GM06990 (cell line): ENCODE measurements at regions not wholly inside any gene's neighbourhood (a gene's known extent, or its start where the extent isn't known, plus 50 kb on each side); places are given as distances from the start of the nearest gene placed in this dataset.

Experiments
- DNase-seq: peaks from one replicate; pipeline ENCODE4 v3.0.0-alpha.2; 2011; ENCODE audit not compliant: insufficient read length; ENCODE audit errors: extremely low read depth
- H3K27me3 ChIP-seq: replicated peaks from 2 replicates; pipeline ENCODE4 v1.6.0; 2011; ENCODE audit warnings: low read length; ENCODE audit not compliant: control insufficient read depth, insufficient read depth
- H3K36me3 ChIP-seq: 2 replicates; pipeline ENCODE4 v1.5.1; 2011; ENCODE audit warnings: low read length; ENCODE audit not compliant: control insufficient read depth, insufficient read depth
- H3K4me3 ChIP-seq: replicated peaks from 2 replicates; pipeline ENCODE4 v1.5.1; 2011; ENCODE audit warnings: low read depth, mild to moderate bottlenecking, control low read depth, low read length
- CTCF ChIP-seq: IDR thresholded peaks from 2 replicates; pipeline ENCODE4 v1.5.1; 2011; ENCODE audit warnings: low read length, control low read depth, mild to moderate bottlenecking, inconsistent platforms; ENCODE audit not compliant: insufficient read depth, poor library complexity, severe bottlenecking

DNA sequence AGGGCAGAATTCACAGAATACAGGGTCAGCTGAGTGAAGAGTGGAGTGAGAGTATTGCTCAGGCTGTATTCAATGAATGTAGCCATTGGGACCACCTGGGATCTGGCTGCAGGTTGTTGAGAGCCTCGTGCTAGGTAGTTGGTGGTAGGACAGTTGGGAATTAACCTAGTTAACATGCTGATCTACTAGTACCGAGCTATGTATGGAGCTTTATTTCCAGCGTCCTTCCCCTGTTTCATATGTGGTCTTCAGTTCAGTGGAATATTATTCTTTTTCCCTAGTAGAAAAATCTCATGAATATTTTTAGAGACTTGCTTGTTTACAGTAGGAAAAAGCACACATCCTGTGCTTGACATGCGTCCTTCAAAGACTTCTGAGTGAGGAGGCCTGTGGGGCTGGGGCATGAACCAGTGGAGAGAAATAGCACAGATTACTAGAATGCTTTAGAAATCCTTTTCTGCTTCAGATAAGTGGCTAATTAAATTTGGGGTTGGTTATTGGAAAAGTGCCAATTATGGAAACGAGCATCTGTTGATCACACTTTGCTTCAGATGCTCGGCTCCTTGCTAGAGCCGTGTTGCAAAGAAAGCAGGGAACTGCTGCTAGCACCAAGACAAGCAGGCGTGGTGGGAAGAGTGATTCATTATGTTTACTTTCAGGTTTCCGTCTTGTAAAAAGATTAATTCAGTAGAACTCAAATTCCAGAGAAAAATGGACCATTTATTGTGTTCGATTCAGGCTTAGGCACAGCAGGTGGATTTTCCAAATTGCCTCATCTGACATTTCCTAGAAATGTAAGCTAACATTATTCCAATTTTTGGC lies 53.6 kb downstream of the ARF6 start:
- TF ChIP-seq CTCF, result no peak
- Histone ChIP-seq H3K4me3 (no peak overlapping the region), H3K27me3 (no peaks in the 10 kb centered on the region), H3K36me3 (no peaks in the 10 kb centered on the region)
- no peak for DNase-seq

DNA sequence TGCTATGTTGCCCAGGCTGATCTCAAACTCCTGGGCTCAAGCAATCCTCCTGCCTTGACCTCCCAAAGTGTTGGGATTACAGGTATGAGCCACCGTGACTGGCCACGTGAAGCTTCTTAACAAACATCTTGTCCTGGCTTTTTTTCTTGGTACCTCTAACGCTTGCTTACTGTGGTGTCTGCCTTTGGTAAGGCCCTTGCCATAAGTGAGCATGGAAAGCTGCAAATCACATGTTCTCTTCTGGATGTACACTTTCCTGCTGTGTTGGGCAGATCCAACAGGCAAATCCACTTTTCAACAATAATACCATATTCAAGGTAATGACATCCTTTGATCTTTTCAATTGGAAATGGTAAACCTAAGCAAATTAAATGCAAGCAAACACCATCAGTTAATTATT lies 54.6 kb downstream of the ARF6 start:
- Histone ChIP-seq H3K4me3 (no peak overlapping the region), H3K36me3 (no peaks in the 10 kb centered on the region), H3K27me3 (no peaks in the 10 kb centered on the region)
- DNase-seq, result no peak
- TF ChIP-seq CTCF, result no peak

DNA sequence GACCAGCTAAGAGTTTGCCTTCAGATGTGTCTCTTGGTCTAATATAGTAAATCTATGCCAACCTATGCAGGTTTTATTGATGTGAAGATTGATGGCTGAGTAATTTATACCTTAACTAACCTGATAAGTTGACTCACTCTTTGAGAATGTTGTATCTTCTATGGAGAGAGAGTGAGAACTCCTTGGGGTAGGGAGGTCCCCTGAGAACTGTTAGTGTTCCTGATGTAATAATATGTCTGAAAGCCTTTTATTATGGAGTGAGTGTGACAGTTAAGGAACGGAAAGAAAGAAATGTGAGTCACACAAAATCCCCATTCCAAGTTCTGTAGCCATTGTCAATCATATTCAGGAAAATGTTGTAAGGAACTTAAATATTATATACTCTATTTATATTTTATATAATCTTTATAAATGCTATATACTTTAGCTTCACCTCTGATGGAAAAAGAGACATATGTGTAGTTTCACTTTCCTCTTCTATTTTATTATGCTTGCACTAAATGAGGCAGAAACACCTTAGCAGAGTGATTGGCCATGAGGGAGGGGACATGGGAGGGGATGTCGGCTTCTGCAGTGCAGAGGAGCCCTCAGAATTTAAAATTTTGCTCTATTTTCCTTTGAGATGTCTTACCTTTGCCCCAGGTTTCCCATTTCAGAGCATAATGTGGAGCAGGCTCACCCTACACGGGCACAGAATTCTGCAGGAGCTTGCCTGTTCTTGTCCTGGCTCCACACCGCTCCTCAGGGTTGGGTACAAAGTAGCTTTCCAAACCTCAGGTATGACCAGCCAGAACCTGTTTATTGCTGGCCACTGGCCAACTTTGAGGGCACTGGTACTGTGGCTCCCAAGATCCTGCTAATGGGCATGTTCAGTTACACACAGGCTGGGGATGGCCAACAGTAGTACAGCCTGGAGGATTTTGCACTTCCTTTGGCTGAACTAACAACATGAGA lies 57.7 kb downstream of the ARF6 start:
- no peak overlapping the region for H3K4me3 ChIP-seq
- no peaks in the 10 kb centered on the region for H3K27me3 ChIP-seq
- DNase-seq, result no peak
- TF ChIP-seq CTCF, result no peak
- H3K36me3 ChIP-seq, result no peaks in the 10 kb centered on the region

DNA sequence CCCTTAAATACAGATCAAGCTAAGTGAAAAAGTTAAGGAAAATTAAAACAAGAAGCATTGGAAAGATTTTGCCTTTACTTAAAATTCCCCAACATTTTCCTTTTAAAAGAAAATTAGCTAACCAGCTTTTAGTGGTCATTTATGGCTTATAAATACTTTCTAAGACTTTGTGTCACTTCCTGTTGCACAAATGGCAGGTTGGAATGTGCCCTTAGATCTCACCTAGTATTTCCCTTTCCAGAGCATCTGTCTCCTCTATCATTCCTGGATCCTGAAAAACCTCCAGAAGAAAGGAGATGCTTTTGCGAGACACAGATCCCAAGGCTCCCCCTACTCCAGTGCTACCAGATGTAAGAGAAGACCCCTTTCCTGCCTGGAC lies 58.3 kb downstream of the ARF6 start:
- no peak overlapping the region for H3K4me3 ChIP-seq
- no peaks in the 10 kb centered on the region for H3K27me3 ChIP-seq
- H3K36me3 ChIP-seq, result no peaks in the 10 kb centered on the region
- no peak for TF ChIP-seq CTCF
- DNase-seq, result no peak

DNA sequence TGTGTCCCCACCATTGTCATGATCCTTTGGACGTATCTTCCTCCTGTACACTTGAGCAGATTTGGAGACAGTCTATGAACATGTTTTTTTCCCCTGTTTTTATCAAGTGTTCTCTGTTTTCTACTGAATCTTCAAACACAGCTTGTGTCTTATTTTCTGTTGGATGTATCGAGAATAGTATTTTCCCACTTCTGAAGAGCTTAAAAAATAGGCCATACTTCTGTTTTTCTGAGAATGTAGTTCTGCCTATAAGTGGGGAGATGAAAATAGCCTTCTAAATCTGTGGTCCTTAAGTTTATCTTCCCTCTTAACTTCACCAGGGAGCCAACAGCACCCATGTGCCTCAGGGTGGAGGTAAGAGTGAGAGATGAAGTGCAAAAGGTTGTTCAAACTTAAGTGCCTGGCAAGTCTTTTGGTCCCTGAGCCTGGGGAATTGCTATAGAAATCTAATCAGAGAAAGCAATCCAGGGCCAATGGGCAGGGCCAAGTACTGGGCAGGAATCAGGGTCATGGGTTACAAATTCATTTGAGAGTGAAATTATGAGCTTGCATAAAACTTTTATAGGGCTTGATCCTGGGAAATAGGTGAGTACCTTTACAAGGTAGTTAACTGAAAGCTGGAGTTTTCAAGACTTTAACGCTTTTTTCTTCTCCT lies 58.9 kb downstream of the ARF6 start:
- no peak for TF ChIP-seq CTCF
- no peak overlapping the region for H3K4me3 ChIP-seq
- no peak for DNase-seq
- H3K27me3 ChIP-seq, result no peaks in the 10 kb centered on the region
- no peaks in the 10 kb centered on the region for H3K36me3 ChIP-seq
